H1 (cell line): ENCODE measurements at regions not wholly inside any gene's neighbourhood (a gene's known extent, or its start where the extent isn't known, plus 50 kb on each side); places are given as distances from the start of the nearest gene placed in this dataset.

Experiments used
- CTCF ChIA-PET: fragments of 300-600 bp; sonication (Branson Sonifier 250); formaldehyde crosslinking; loops from one replicate; lab custom pipeline; 2021; ENCODE audit not compliant: partially characterized antibody; lab: Charles Lee
- POLR2A ChIA-PET: fragments of 300-600 bp; sonication (Branson Sonifier 250); formaldehyde crosslinking; loops from one replicate; lab custom pipeline; 2021; ENCODE audit warnings: inconsistent platforms; ENCODE audit not compliant: partially characterized antibody; lab: Charles Lee
- DNase-seq, 2 experiments: peaks; one replicate each; pipeline versions ENCODE4 v3.0.0 to v3.0.0-alpha.2; 2010 to 2022; ENCODE audit warnings: low spot score in 2 of 2, low read depth in 1 of 2, mixed read lengths in 1 of 2
- FAIRE-seq: peaks from 2 replicates; lab custom pipeline; 2011; peaks lifted over from hg19 to GRCh38; lab: Jason Lieb, UNC
- H2AFZ ChIP-seq: 2 replicates; pipeline ENCODE4 v1.8.1; 2012; ENCODE audit warnings: low read length, inconsistent platforms
- H2AK5ac ChIP-seq: 2 replicates; pipeline ENCODE4 v1.6.1; 2013; ENCODE audit warnings: low read depth, low read length
- H2BK120ac ChIP-seq: replicated peaks from 2 replicates; pipeline ENCODE3; 2013; ENCODE audit warnings: low read depth, low read length, inconsistent platforms
- H2BK12ac ChIP-seq: 2 replicates; pipeline ENCODE4 v1.6.1; 2013; ENCODE audit warnings: low read depth, low read length
- H2BK15ac ChIP-seq: 2 replicates; pipeline ENCODE4 v1.6.1; 2013; ENCODE audit warnings: low read length
- H2BK20ac ChIP-seq: 2 replicates; pipeline ENCODE4 v1.6.1; 2013; ENCODE audit warnings: low read length
- H2BK5ac ChIP-seq: 2 replicates; pipeline ENCODE4 v1.6.1; 2013; ENCODE audit warnings: low read depth, low read length
- H3K14ac ChIP-seq: 2 replicates; pipeline ENCODE4 v1.6.1; 2013; ENCODE audit warnings: inconsistent platforms; ENCODE audit not compliant: insufficient read length
- H3K18ac ChIP-seq: 2 replicates; pipeline ENCODE4 v1.6.1; 2013; ENCODE audit warnings: low read length; ENCODE audit errors: extremely low read depth
- H3K23ac ChIP-seq: 2 replicates; pipeline ENCODE4 v1.6.1; 2013; ENCODE audit warnings: inconsistent platforms; ENCODE audit not compliant: insufficient read length
- H3K23me2 ChIP-seq: 2 replicates; pipeline ENCODE4 v1.6.1; 2013; ENCODE audit warnings: low read depth, low read length
- H3K27ac ChIP-seq: 2 replicates; pipeline ENCODE4 v1.6.1; 2011; ENCODE audit warnings: low read depth, low read length, inconsistent platforms
- H3K27me3 ChIP-seq, 4 experiments: replicated peaks in 1 of 4; 1 replicate in 1 of 4; 2 replicates in 3 of 4; pipeline versions ENCODE4 v1.6.1 to v1.8.1; 2011 to 2013; ENCODE audit warnings: low read length in 3 of 4, mild to moderate bottlenecking in 3 of 4, inconsistent platforms in 2 of 4, mixed read lengths in 2 of 4, moderate library complexity in 1 of 4; ENCODE audit not compliant: control insufficient read depth in 3 of 4, insufficient read depth in 3 of 4; ENCODE audit errors: extremely low read depth in 1 of 4
- H3K36me3 ChIP-seq, 4 experiments: 2 replicates each; pipeline versions ENCODE4 v1.6.1 to v1.8.1; 2011 to 2013; ENCODE audit warnings: mild to moderate bottlenecking in 4 of 4, low read length in 3 of 4, moderate library complexity in 2 of 4, control low read depth in 1 of 4, inconsistent platforms in 1 of 4; ENCODE audit not compliant: insufficient read depth in 4 of 4, control insufficient read depth in 2 of 4
- H3K4ac ChIP-seq: replicated peaks from 2 replicates; pipeline ENCODE3; 2013; ENCODE audit warnings: low read length, low read depth, mixed read lengths, inconsistent platforms; ENCODE audit not compliant: insufficient read length
- H3K4me1 ChIP-seq, 4 experiments: replicated peaks in 1 of 4; 1 replicate in 1 of 4; 2 replicates in 3 of 4; pipeline versions ENCODE4 v1.6.1 to v1.8.1; 2011 to 2013; ENCODE audit warnings: low read length in 3 of 4, inconsistent platforms in 2 of 4, mixed read lengths in 1 of 4; ENCODE audit not compliant: insufficient read depth in 4 of 4, control insufficient read depth in 3 of 4
- H3K4me2 ChIP-seq, 2 experiments: 2 replicates each; pipeline versions ENCODE4 v1.6.1 to v1.8.1; 2011 to 2013; ENCODE audit warnings: low read depth in 2 of 2, low read length in 2 of 2, control low read depth in 1 of 2, inconsistent platforms in 1 of 2, mild to moderate bottlenecking in 1 of 2; ENCODE audit not compliant: insufficient read depth in 1 of 2
- H3K4me3 ChIP-seq, 4 experiments: fragments of 200-600, 300-600 bp in 1 of 4; sonication (generic), shearing (Covaris generic), sonication (Bioruptor Twin) in 1 of 4; 2 replicates each; pipeline versions ENCODE4 v1.5.1 to v1.8.1; 2011 to 2016; ENCODE audit warnings: low read length in 4 of 4, low read depth in 3 of 4, control low read depth in 2 of 4, inconsistent platforms in 2 of 4, mild to moderate bottlenecking in 2 of 4, mixed read lengths in 1 of 4, moderate library complexity in 1 of 4; ENCODE audit not compliant: insufficient read depth in 2 of 4; ENCODE audit errors: extremely low read depth in 1 of 4
- H3K56ac ChIP-seq: replicated peaks from 2 replicates; pipeline ENCODE3; 2013; ENCODE audit warnings: low read depth, mild to moderate bottlenecking, mixed read lengths, low read length, inconsistent platforms; ENCODE audit not compliant: insufficient read length
- H3K79me1 ChIP-seq: 2 replicates; pipeline ENCODE4 v1.6.1; 2013; ENCODE audit warnings: low read depth, low read length, control low read depth
- H3K79me2 ChIP-seq, 2 experiments: 2 replicates each; pipeline versions ENCODE4 v1.6.1 to v1.8.1; 2012 to 2013; ENCODE audit warnings: low read length in 2 of 2, mild to moderate bottlenecking in 2 of 2, inconsistent platforms in 1 of 2; ENCODE audit not compliant: insufficient read depth in 2 of 2, control insufficient read depth in 1 of 2
- H3K9ac ChIP-seq, 4 experiments: replicated peaks in 1 of 4; 1 replicate in 1 of 4; 2 replicates in 3 of 4; pipeline versions ENCODE4 v1.6.1 to v1.8.1; 2011 to 2013; ENCODE audit warnings: low read depth in 3 of 4, low read length in 3 of 4, control low read depth in 2 of 4, mild to moderate bottlenecking in 2 of 4, moderate library complexity in 2 of 4, inconsistent platforms in 1 of 4; ENCODE audit errors: extremely low read depth in 1 of 4
- H3K9me3 ChIP-seq, 2 experiments: 2 replicates each; pipeline versions ENCODE4 v1.6.1 to v1.8.1; 2012 to 2013; ENCODE audit warnings: mild to moderate bottlenecking in 2 of 2, moderate library complexity in 2 of 2, control low read depth in 1 of 2, inconsistent platforms in 1 of 2, low read depth in 1 of 2, low read length in 1 of 2, mixed read lengths in 1 of 2; ENCODE audit not compliant: insufficient read depth in 2 of 2
- H4K20me1 ChIP-seq, 2 experiments: replicated peaks in 1 of 2; 2 replicates each; pipeline versions ENCODE3 to v1.8.1; 2011 to 2013; ENCODE audit warnings: inconsistent platforms in 2 of 2, low read length in 2 of 2, mild to moderate bottlenecking in 1 of 2; ENCODE audit not compliant: insufficient read depth in 2 of 2, control insufficient read depth in 1 of 2
- H4K5ac ChIP-seq: 2 replicates; pipeline ENCODE4 v1.6.1; 2013; ENCODE audit warnings: low read length, low read depth, mixed read lengths, inconsistent platforms; ENCODE audit not compliant: insufficient read length
- H4K8ac ChIP-seq: 2 replicates; pipeline ENCODE4 v1.8.0; 2013; ENCODE audit warnings: mild to moderate bottlenecking, moderate library complexity, low read length, inconsistent platforms; ENCODE audit not compliant: insufficient read depth; ENCODE audit errors: extremely low read depth
- H4K91ac ChIP-seq: replicated peaks from 2 replicates; pipeline ENCODE3; 2013; ENCODE audit warnings: low read length, mixed read lengths, inconsistent platforms; ENCODE audit not compliant: insufficient read length
- CBX8 ChIP-seq: fragments of 300-800, 300-1000 bp; sonication (generic); IDR thresholded peaks from 2 replicates; pipeline ENCODE4 v1.7.1; 2016; ENCODE audit warnings: low read depth, low read length, borderline replicate concordance
- CTBP2 ChIP-seq: IDR thresholded peaks from 2 replicates; pipeline ENCODE4 v1.7.0; 2011; ENCODE audit warnings: borderline replicate concordance, mild to moderate bottlenecking, moderate library complexity, mixed read lengths, low read length; ENCODE audit not compliant: insufficient read depth, insufficient read length
- GABPA ChIP-seq: IDR thresholded peaks from 2 replicates; pipeline ENCODE4 v1.6.1; 2011; ENCODE audit warnings: mild to moderate bottlenecking, low read length, moderate library complexity, borderline replicate concordance; ENCODE audit not compliant: insufficient read depth
- GTF2F1 ChIP-seq: IDR thresholded peaks from 2 replicates; pipeline ENCODE4 v1.6.1; 2012; ENCODE audit warnings: low read depth, low read length, improper control_type of control experiment, borderline replicate concordance
- POU5F1 ChIP-seq: IDR thresholded peaks from 2 replicates; pipeline ENCODE4 v1.6.1; 2011; ENCODE audit warnings: low read depth, mild to moderate bottlenecking, low read length, moderate library complexity
- RBBP5 ChIP-seq: IDR thresholded peaks from 2 replicates; pipeline ENCODE4 v1.7.1; 2012; ENCODE audit warnings: low read depth, mild to moderate bottlenecking, inconsistent platforms, low read length, moderate library complexity, borderline replicate concordance
- SP1 ChIP-seq: IDR thresholded peaks from 2 replicates; pipeline ENCODE4 v1.6.1; 2011; ENCODE audit warnings: low read depth, low read length
- YY1 ChIP-seq: IDR thresholded peaks from 2 replicates; pipeline ENCODE4 v1.6.1; 2011; ENCODE audit warnings: low read depth, mild to moderate bottlenecking, low read length
- WGBS, 2 experiments: shearing (Covaris generic) in 1 of 2; methylation state at CpG; one replicate each; pipeline versions ENCODE4 v1.1.6 to v1.1.7; 2013 to 2015; ENCODE audit warnings: low lambda C conversion rate in 2 of 2, mixed read lengths in 2 of 2, inconsistent platforms in 1 of 2, low coverage in 1 of 2, missing lambda C conversion rate in 1 of 2; ENCODE audit not compliant: insufficient replicate concordance in 2 of 2, insufficient coverage in 1 of 2, insufficient read length in 1 of 2; ENCODE audit errors: extremely low coverage in 1 of 2, missing lambda C conversion rate in 1 of 2; 5-methylcytosine and 5-hydroxymethylcytosine counted together
- TF ChIP-seq, protein P1 (sequence below): IDR thresholded peaks from 2 replicates; pipeline ENCODE4 v1.6.1; 2011; ENCODE audit warnings: low read length, improper control_type of control experiment

GRCh38 chr12:97335115-97335514, 127.5 kb upstream of the RMST start:
- Histone ChIP-seq H3K23me2 (no peaks in the 10 kb centered on the region), H3K27ac (no peak overlapping the region), H3K9me3 (no peaks in the 10 kb centered on the region), H3K79me2 (no peaks in the 10 kb centered on the region), H3K18ac (no peak overlapping the region), H3K14ac (no peak overlapping the region), H3K23ac (no peak overlapping the region), H2AK5ac (no peak overlapping the region), H4K5ac (no peak overlapping the region), H2BK12ac (no peak overlapping the region), H2BK15ac (no peak overlapping the region), H3K4me3 (no peak overlapping the region), H3K4me2 (no peak overlapping the region), H3K79me1 (no peaks in the 10 kb centered on the region), H3K9ac (no peak overlapping the region), H4K20me1 (no peaks in the 10 kb centered on the region), H3K27me3 (no peaks in the 10 kb centered on the region; a peak in 1 of 7 replicates), H2BK20ac (no peak overlapping the region), H4K8ac (no peak overlapping the region), H3K4me1 (no peaks in the 10 kb centered on the region), H2BK5ac (no peak overlapping the region), H3K36me3 (no peaks in the 10 kb centered on the region), H2BK120ac (no peak overlapping the region), H3K56ac (no peak overlapping the region), H3K4ac (no peak overlapping the region), H2AFZ (no peak overlapping the region), H4K91ac (no peak overlapping the region)
- TF ChIP-seq POU5F1 (no peak), YY1 (no peak), CBX8 (no peak), GTF2F1 (no peak), CTBP2 (no peak), SP1 (no peak), RBBP5 (no peak), GABPA (no peak)
- TF ChIP-seq, protein P1, sequence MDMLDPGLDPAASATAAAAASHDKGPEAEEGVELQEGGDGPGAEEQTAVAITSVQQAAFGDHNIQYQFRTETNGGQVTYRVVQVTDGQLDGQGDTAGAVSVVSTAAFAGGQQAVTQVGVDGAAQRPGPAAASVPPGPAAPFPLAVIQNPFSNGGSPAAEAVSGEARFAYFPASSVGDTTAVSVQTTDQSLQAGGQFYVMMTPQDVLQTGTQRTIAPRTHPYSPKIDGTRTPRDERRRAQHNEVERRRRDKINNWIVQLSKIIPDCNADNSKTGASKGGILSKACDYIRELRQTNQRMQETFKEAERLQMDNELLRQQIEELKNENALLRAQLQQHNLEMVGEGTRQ = no peak
- FAIRE-seq (no peak), DNase-seq (no peak)
- ChIA-PET CTCF (interaction anchor here (1.1 to 2.0 kb wide), 3 partner anchors 11 to 27 kb away, joined by 3 to 9 read pairs (median 3); no protein-coding TSS in a partner anchor), POLR2A (no interaction called here)
- WGBS, 2 experiments = 68% methylated on average over 4 of the region's 4 CpGs; no CpG with 5 or more reads in 1 of the 2 experiments
